ENCODE measurements at regions not wholly inside any gene's neighbourhood (a gene's known extent, or its start where the extent isn't known, plus 50 kb on each side); places are given as distances from the start of the nearest gene placed in this dataset.

GRCh38 chr3:104291437-104291851 is 1075.3 kb upstream of the ALCAM start:
- Mint-ChIP-seq H3K27me3 (ENCODE audit: low read depth) (no peaks in the 10 kb centered on the region), H3K9me3 (peaks cover 17 to 19% of the 10 kb centered on the region in 2 experiments), H3K4me1 (peaks cover 12 to 16% of the 10 kb centered on the region in 2 experiments), H3K4me3 (no peak overlapping the region), H3K27ac (no peak overlapping the region), H3K36me3 (ENCODE audit: insufficient read depth in 1 of 3, low read depth in 3 of 3) (peaks cover 6 to 18% (median 14%) of the 10 kb centered on the region in 3 experiments)
- Histone ChIP-seq H3K79me2 (ENCODE audit: insufficient read depth, low read length) (no peaks in the 10 kb centered on the region), H4K8ac (replicated peaks; ENCODE audit: insufficient read length, low read depth, low read length) (no peak overlapping the region), H3K79me1 (ENCODE audit: insufficient read depth, low read depth, low read length, poor library complexity, severe bottlenecking) (no peaks in the 10 kb centered on the region), H2BK20ac (ENCODE audit: low read depth, low read length, poor library complexity, severe bottlenecking) (no peak overlapping the region), H2AFZ (ENCODE audit: low read length) (no peak overlapping the region), H3K9me3 (ENCODE audit: control insufficient read depth, low read depth, low read length) (peaks cover 8% of the 10 kb centered on the region), H2BK15ac (ENCODE audit: low read depth, low read length) (no peak overlapping the region), H3K4me1 (ENCODE audit: insufficient read depth, low read length) (no peaks in the 10 kb centered on the region; the same call in 1 of the 2 replicates), H3K9ac (ENCODE audit: extremely low read depth, insufficient read length, low read length) (no peak overlapping the region), H3T11ph (ENCODE audit: low read length) (no peak overlapping the region), H2BK120ac (ENCODE audit: low read depth, low read length, poor library complexity, severe bottlenecking) (no peak overlapping the region), H3K4me2 (ENCODE audit: insufficient read depth, insufficient read length, low read length) (no peak overlapping the region), H3K23me2 (ENCODE audit: insufficient read length, low read depth, low read length, poor library complexity, severe bottlenecking) (no peaks in the 10 kb centered on the region), H2AK5ac (ENCODE audit: insufficient read length, low read length) (no peak overlapping the region), H3K56ac (ENCODE audit: insufficient read length, low read depth, low read length) (no peak overlapping the region), H3K27ac (ENCODE audit: insufficient read length, low read depth, low read length) (no peak overlapping the region), H4K91ac (ENCODE audit: insufficient read length, low read depth, low read length) (no peak overlapping the region), H3K18ac (ENCODE audit: insufficient read length, low read depth, low read length) (no peak overlapping the region), H3K27me3 (ENCODE audit: insufficient read depth, low read length) (no peaks in the 10 kb centered on the region), H3K4ac (ENCODE audit: low read depth, low read length) (no peak overlapping the region), H3K14ac (ENCODE audit: insufficient read depth, low read length) (no peak overlapping the region), H4K5ac (ENCODE audit: insufficient read length, low read depth, low read length) (no peak overlapping the region), H3K23ac (ENCODE audit: insufficient read length, low read depth, low read length) (no peak overlapping the region), H2BK12ac (ENCODE audit: insufficient read length, low read depth, low read length) (no peak overlapping the region), H2BK5ac (ENCODE audit: insufficient read length, low read length) (no peak overlapping the region), H4K20me1 (ENCODE audit: control insufficient read depth, insufficient read depth, insufficient read length) (no peaks in the 10 kb centered on the region)
- TF ChIP-seq CTCF (conservative IDR thresholded peaks at IDR 0.05), result no peak
- no peak for DNase-seq
- no CpG with 5 or more reads among the region's 3 CpGs for WGBS (ENCODE audit: extremely low coverage, insufficient read length, low lambda C conversion rate)
